ENCODE measurements at regions not wholly inside any gene's neighbourhood (a gene's known extent, or its start where the extent isn't known, plus 50 kb on each side); places are given as distances from the start of the nearest gene placed in this dataset.

DNA sequence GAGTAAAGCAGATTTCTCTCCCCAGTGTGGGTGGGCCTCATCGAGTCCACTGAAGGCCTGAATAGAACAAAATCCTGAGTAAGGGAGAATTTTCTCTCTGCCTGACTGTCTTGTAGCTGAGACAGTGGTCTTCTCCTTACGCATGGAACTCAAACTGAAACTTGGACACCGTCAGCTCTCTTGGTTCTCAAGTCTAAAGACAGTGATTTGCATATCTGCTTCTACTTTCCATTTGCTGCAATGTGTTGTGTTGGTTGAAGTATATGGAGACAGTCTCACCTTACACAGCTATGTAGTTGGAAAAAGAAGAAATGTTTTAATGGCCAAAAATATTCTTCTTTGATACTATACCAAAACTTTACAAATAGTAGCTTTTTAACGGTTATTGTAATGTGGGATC, 160.2 kb upstream of the LMNTD1 start:
- ChIA-PET POLR2A (interaction anchor here (0.6 kb wide), 1 partner anchor 70 kb away, joined by 3 read pairs; no protein-coding TSS in a partner anchor), CTCF (no interaction called here)
- Mint-ChIP-seq H3K27ac (no peak overlapping the region), H3K27me3 (ENCODE audit: low read depth) (no peaks in the 10 kb centered on the region; the same call in 1 of the 2 replicates), H3K4me3 (no peak overlapping the region), H3K36me3 (peaks cover 32% of the 10 kb centered on the region), H3K4me1 (0 out of 2 replicates have a peak, but pooled peaks cover 4% of the 10 kb centered on the region), H3K9me3 (peaks cover 32% of the 10 kb centered on the region)
- TF ChIP-seq CREM (CRISPR knock-in tag; IDR thresholded peaks at IDR 0.05) (no peak), ESRRA (CRISPR knock-in tag; IDR thresholded peaks at IDR 0.05; ENCODE audit: borderline replicate concordance) (no peak)
- ATAC-seq (no peak), DNase-seq (ENCODE audit: low spot score) (no peak)

DNA sequence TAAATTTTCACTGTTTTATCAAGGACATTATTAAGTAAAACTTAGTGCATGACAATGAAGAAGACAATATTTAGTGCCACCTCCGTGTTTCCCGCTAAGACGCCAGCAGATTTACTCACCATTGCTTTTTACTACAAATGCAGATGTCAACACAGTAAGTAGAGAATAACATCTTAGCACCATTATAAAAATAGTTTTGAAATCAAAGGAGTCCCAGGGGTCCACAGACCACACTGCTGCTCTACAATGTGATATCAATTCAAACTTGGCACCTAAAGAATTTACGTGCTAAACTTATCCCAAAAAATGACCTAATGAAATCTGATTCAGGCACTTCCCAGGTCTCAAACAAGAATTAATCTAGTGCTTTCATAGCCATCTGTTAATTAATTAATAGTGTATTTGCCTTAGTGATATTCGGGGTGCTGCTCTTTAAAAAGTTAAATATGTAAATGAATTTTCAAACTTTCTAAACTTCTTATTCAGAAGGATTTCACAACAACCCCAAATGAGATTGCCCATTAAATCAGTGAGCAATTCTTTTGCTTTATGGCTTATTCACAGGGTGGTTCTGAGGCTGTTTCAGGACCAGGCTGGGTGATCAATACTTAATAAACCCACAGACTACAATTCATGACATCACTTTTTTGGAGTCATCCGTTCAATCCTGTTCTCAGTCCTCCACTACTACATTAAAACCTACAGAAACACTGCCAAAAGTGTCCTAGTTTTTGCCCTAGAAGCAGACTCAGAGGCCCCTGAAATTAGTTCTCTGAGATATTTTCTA, 161.3 kb upstream of the LMNTD1 start:
- Mint-ChIP-seq H3K4me3 (no peak overlapping the region), H3K9me3 (peaks cover 22% of the 10 kb centered on the region), H3K36me3 (peaks cover 22% of the 10 kb centered on the region), H3K4me1 (peaks cover 7% of the 10 kb centered on the region; the same call in 1 of the 2 replicates), H3K27me3 (ENCODE audit: low read depth) (no peaks in the 10 kb centered on the region; the same call in 1 of the 2 replicates), H3K27ac (no peak overlapping the region)
- TF ChIP-seq, protein P1, sequence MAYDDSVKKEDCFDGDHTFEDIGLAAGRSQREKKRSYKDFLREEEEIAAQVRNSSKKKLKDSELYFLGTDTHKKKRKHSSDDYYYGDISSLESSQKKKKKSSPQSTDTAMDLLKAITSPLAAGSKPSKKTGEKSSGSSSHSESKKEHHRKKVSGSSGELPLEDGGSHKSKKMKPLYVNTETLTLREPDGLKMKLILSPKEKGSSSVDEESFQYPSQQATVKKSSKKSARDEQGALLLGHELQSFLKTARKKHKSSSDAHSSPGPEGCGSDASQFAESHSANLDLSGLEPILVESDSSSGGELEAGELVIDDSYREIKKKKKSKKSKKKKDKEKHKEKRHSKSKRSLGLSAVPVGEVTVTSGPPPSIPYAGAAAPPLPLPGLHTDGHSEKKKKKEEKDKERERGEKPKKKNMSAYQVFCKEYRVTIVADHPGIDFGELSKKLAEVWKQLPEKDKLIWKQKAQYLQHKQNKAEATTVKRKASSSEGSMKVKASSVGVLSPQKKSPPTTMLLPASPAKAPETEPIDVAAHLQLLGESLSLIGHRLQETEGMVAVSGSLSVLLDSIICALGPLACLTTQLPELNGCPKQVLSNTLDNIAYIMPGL (CRISPR knock-in tag; IDR thresholded peaks at IDR 0.05): no peak
- TF ChIP-seq ATF1 (CRISPR knock-in tag; IDR thresholded peaks at IDR 0.05) (no peak), GRHL2 (CRISPR knock-in tag; IDR thresholded peaks at IDR 0.05; ENCODE audit: insufficient replicate concordance, severe bottlenecking) (no peak), MYBL2 (CRISPR knock-in tag; IDR thresholded peaks at IDR 0.05) (no peak), SMAD4 (CRISPR knock-in tag; IDR thresholded peaks at IDR 0.05) (no peak), TCF7 (CRISPR knock-in tag; IDR thresholded peaks at IDR 0.05; ENCODE audit: low read depth) (no peak), TEAD1 (CRISPR knock-in tag; IDR thresholded peaks at IDR 0.05) (no peak), SOX15 (CRISPR knock-in tag; IDR thresholded peaks at IDR 0.05) (no peak), ZNF317 (CRISPR knock-in tag; IDR thresholded peaks at IDR 0.05; ENCODE audit: borderline replicate concordance, low read depth) (no peak), FOXP1 (CRISPR knock-in tag; IDR thresholded peaks at IDR 0.05; ENCODE audit: borderline replicate concordance) (no peak)
- TF ChIP-seq, protein P2, sequence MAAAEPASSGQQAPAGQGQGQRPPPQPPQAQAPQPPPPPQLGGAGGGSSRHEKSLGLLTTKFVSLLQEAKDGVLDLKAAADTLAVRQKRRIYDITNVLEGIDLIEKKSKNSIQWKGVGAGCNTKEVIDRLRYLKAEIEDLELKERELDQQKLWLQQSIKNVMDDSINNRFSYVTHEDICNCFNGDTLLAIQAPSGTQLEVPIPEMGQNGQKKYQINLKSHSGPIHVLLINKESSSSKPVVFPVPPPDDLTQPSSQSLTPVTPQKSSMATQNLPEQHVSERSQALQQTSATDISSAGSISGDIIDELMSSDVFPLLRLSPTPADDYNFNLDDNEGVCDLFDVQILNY (CRISPR knock-in tag; IDR thresholded peaks at IDR 0.05): no peak
- TF ChIP-seq, protein P3, sequence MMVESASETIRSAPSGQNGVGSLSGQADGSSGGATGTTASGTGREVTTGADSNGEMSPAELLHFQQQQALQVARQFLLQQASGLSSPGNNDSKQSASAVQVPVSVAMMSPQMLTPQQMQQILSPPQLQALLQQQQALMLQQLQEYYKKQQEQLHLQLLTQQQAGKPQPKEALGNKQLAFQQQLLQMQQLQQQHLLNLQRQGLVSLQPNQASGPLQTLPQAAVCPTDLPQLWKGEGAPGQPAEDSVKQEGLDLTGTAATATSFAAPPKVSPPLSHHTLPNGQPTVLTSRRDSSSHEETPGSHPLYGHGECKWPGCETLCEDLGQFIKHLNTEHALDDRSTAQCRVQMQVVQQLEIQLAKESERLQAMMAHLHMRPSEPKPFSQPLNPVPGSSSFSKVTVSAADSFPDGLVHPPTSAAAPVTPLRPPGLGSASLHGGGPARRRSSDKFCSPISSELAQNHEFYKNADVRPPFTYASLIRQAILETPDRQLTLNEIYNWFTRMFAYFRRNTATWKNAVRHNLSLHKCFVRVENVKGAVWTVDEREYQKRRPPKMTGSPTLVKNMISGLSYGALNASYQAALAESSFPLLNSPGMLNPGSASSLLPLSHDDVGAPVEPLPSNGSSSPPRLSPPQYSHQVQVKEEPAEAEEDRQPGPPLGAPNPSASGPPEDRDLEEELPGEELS (CRISPR knock-in tag; IDR thresholded peaks at IDR 0.05): no peak
- no peak for DNase-seq (ENCODE audit: low spot score)
- ChIA-PET POLR2A (no interaction called here), CTCF (no interaction called here)
- ATAC-seq: no peak

DNA sequence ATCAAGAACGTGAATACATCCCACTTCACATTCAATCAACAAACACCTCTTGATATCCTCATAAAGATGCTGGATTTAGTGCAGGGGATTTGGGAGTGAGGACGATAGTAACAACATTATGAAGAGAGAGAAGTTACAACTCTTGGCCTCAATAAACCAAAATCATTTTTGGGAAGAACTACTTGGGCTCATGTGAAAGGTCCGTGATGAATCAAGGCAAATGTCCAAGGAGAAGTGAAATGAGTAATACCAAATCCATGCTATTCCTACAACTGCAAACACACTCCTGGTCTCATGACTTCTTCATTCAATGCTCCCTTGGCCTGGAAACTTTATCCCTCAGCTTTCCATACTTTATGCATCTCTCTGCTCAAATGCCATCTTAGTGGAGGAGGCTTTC, 162.0 kb upstream of the LMNTD1 start:
- peaks cover 19% of the 10 kb centered on the region for H3K36me3 Mint-ChIP-seq
- H3K4me3 Mint-ChIP-seq: no peak overlapping the region
- H3K27ac Mint-ChIP-seq: no peak overlapping the region
- peaks cover 21% of the 10 kb centered on the region for H3K9me3 Mint-ChIP-seq
- H3K4me1 Mint-ChIP-seq: peaks cover 7% of the 10 kb centered on the region; the same call in 1 of the 2 replicates
- DNase-seq (ENCODE audit: low spot score) (no peak), ATAC-seq (no peak)
- no peaks in the 10 kb centered on the region; the same call in 1 of the 2 replicates for H3K27me3 Mint-ChIP-seq (ENCODE audit: low read depth)
- ChIA-PET POLR2A (no interaction called here), CTCF (no interaction called here)
- TF ChIP-seq ZNF219 (CRISPR knock-in tag; IDR thresholded peaks at IDR 0.05; ENCODE audit: borderline replicate concordance) (no peak), GABPB1 (CRISPR knock-in tag; IDR thresholded peaks at IDR 0.05) (no peak), TEAD1 (CRISPR knock-in tag; IDR thresholded peaks at IDR 0.05) (no peak), NR1H2 (CRISPR knock-in tag; IDR thresholded peaks at IDR 0.05) (no peak), JUN (CRISPR knock-in tag; IDR thresholded peaks at IDR 0.05) (no peak), ZNF416 (CRISPR knock-in tag; IDR thresholded peaks at IDR 0.05) (no peak), MXD4 (CRISPR knock-in tag; IDR thresholded peaks at IDR 0.05; ENCODE audit: borderline replicate concordance) (no peak), TCF7 (CRISPR knock-in tag; IDR thresholded peaks at IDR 0.05; ENCODE audit: low read depth) (no peak), FOXJ3 (CRISPR knock-in tag; IDR thresholded peaks at IDR 0.05; ENCODE audit: borderline replicate concordance) (no peak), RORB (CRISPR knock-in tag; IDR thresholded peaks at IDR 0.05) (no peak), RELA (CRISPR knock-in tag; IDR thresholded peaks at IDR 0.05; ENCODE audit: borderline replicate concordance) (no peak), NR3C1 (CRISPR knock-in tag; conservative IDR thresholded peaks at IDR 0.05; ENCODE audit: low read depth) (no peak)
- TF ChIP-seq, protein P1 (CRISPR knock-in tag; IDR thresholded peaks at IDR 0.05): no peak
- TF ChIP-seq, protein P4, sequence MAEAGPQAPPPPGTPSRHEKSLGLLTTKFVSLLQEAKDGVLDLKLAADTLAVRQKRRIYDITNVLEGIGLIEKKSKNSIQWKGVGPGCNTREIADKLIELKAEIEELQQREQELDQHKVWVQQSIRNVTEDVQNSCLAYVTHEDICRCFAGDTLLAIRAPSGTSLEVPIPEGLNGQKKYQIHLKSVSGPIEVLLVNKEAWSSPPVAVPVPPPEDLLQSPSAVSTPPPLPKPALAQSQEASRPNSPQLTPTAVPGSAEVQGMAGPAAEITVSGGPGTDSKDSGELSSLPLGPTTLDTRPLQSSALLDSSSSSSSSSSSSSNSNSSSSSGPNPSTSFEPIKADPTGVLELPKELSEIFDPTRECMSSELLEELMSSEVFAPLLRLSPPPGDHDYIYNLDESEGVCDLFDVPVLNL (CRISPR knock-in tag; IDR thresholded peaks at IDR 0.05; ENCODE audit: borderline replicate concordance, low read depth): no peak
